Bronchial epithelial cell (primary cell): ENCODE measurements at regions not wholly inside any gene's neighbourhood (a gene's known extent, or its start where the extent isn't known, plus 50 kb on each side); places are given as distances from the start of the nearest gene placed in this dataset.
A peak's percentile ranks its signal among the peaks of the same experiment; 100 is the strongest.

ENCODE experiments used
- DNase-seq: peaks from one replicate; pipeline ENCODE4 v3.0.0-alpha.2; 2010; ENCODE audit warnings: low read depth
- FAIRE-seq: peaks from 2 replicates; lab custom pipeline; 2011; peaks lifted over from hg19 to GRCh38; lab: Jason Lieb, UNC
- H3K27me3 ChIP-seq: 2 replicates; pipeline ENCODE4 v1.5.1; 2011; ENCODE audit warnings: low read length; ENCODE audit not compliant: control insufficient read depth, insufficient read depth
- H3K36me3 ChIP-seq: 2 replicates; pipeline ENCODE4 v1.5.1; 2011; ENCODE audit warnings: low read length; ENCODE audit not compliant: control insufficient read depth, insufficient read depth
- H3K4me3 ChIP-seq: 2 replicates; pipeline ENCODE4 v1.5.1; 2011; ENCODE audit warnings: mild to moderate bottlenecking, low read depth, low read length, control low read depth
- TF ChIP-seq, protein P1 (sequence below): IDR thresholded peaks from 2 replicates; pipeline ENCODE4 v1.5.1; 2011; ENCODE audit warnings: mild to moderate bottlenecking, moderate library complexity, low read length, control low read depth, inconsistent platforms; ENCODE audit not compliant: insufficient read depth, severe bottlenecking

DNA sequence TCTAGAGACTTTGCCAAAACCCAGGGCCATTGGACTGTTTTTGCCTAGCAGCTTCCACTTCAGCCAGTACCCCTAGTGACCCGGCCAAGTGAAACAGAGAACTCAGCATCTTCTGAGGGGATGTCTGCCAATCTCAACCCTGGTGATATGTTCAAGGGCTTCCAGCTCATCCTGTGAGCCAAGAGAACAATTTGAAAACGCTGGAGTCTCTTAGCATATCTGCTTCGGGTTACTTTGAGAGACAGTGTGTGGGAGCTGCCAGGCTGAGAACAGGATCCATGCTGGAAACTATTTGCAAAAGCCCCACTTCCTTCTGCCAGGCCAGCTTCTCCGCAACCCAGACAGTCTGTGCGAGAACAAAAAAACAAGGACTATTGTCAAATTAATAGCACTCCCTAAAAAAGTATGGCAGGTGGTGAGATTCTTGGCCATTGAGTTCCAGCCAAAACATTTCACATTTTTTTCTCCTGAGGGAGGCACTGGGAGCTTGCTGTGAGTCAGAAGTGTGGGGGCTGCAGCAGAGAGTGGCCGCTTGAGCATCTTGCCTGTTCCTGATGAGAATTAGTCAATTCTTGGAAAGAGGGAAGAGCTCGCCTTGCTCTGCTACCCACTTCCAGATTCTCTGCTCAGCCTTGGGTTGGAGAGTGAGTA, 395.6 kb upstream of the TRIB2 start:
- Histone ChIP-seq H3K4me3 (no peak overlapping the region), H3K36me3 (no peaks in the 10 kb centered on the region), H3K27me3 (no peaks in the 10 kb centered on the region)
- no peak for FAIRE-seq
- DNase-seq, result peak; percentile 83
- TF ChIP-seq, protein P1, sequence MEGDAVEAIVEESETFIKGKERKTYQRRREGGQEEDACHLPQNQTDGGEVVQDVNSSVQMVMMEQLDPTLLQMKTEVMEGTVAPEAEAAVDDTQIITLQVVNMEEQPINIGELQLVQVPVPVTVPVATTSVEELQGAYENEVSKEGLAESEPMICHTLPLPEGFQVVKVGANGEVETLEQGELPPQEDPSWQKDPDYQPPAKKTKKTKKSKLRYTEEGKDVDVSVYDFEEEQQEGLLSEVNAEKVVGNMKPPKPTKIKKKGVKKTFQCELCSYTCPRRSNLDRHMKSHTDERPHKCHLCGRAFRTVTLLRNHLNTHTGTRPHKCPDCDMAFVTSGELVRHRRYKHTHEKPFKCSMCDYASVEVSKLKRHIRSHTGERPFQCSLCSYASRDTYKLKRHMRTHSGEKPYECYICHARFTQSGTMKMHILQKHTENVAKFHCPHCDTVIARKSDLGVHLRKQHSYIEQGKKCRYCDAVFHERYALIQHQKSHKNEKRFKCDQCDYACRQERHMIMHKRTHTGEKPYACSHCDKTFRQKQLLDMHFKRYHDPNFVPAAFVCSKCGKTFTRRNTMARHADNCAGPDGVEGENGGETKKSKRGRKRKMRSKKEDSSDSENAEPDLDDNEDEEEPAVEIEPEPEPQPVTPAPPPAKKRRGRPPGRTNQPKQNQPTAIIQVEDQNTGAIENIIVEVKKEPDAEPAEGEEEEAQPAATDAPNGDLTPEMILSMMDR, result no peak

DNA sequence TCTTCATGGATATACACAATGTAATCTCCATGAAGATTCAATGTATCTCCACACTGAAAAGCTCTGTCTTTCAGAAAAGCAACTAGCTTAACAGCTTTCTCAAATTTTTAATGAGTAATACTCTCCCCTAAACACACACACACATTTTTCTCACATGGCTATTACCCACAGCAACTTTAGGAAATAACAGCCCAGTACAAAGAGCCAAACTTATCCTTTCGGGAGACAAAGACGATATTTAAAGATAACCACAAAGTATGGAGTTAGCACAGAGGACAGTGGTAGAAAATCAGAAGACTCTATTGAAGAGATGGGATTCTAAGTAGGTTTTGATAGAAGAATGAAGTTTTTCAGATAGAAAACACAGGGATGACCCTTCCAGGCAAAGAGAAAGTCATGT, 394.9 kb upstream of the TRIB2 start:
- H3K36me3 ChIP-seq, result no peaks in the 10 kb centered on the region
- FAIRE-seq, result no peak
- DNase-seq, result no peak
- H3K4me3 ChIP-seq, result no peak overlapping the region
- H3K27me3 ChIP-seq, result no peaks in the 10 kb centered on the region
- TF ChIP-seq, protein P1, result no peak

DNA sequence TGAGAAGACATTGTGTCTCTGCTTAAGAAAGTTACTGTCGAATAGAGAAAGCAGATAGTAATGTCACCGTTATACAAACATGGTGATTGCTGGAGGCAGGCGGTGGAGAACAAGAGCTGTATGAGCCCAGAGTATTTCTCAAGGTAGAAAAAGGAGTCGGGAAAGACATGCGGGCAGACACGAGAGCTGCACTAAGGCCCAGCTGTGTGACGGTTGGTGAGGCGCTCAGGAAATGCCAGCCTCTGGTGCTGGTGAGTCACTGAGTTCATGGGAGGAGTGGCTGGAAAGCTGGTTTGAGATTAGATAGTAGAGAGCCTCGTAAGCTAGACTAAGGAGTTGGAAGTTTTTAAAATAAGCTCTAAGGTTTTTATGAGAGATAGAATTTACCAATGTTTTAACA, 390.9 kb upstream of the TRIB2 start:
- H3K36me3 ChIP-seq, result no peaks in the 10 kb centered on the region
- TF ChIP-seq, protein P1, result no peak
- no peak for FAIRE-seq
- peak; percentile 68 for DNase-seq
- no peak overlapping the region for H3K4me3 ChIP-seq
- no peaks in the 10 kb centered on the region for H3K27me3 ChIP-seq

DNA sequence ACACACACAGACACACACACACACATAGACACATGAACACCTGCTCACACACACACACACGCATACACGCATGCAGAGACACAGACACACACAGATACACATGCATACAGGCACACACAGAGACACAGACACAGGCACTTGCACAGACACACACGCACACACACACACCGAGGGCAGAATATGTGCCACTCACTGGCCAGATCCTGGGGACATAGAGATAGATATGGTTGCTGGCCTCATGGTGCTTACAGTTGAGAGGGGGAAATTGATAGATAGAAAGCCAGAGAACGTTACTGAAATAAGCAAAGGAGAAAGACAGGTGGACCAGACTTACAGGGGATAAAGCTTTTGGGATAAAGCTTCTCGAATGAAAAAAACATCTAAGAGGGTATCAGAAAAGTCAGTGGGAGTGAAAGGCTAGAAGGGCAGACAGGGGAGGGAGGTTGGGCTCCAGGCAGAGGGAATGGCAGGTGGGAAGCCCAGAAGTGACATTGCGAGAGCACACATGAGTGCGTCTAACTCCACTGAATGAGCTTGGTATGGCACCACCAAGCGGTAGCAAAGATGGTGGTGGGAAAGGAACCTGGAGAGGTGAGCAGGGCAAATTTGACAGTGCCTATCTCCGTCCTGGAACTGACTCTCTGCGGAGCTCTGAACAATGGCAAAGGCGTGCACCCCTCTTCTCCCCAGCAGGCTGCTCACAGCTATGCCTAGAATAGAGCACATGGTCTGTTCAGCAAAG, 390.1 kb upstream of the TRIB2 start:
- FAIRE-seq (no peak), DNase-seq (no peak)
- TF ChIP-seq, protein P1, result peak; percentile 43
- Histone ChIP-seq H3K27me3 (no peaks in the 10 kb centered on the region), H3K4me3 (no peak overlapping the region), H3K36me3 (no peaks in the 10 kb centered on the region)

DNA sequence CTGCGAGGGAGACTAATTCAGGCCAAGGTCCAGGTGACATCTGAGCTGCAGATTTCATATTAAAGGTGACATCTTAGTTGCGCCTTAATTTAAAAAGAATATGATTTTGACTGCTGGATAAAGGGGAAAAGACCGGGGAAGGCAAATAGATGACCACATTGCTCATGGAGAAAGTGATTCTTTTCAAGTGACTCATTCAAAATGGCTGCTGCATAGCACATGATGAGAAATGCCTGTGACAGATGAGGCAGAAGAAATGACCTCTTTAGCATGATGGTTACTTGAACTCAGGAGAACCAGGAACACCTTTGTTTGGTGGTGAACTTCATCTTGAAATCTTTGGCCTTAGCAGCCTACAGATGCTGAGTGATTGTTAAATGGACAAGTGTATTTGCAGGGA, 385.8 kb upstream of the TRIB2 start:
- DNase-seq, result peak; percentile 71
- Histone ChIP-seq H3K27me3 (no peaks in the 10 kb centered on the region), H3K4me3 (no peak overlapping the region), H3K36me3 (no peaks in the 10 kb centered on the region)
- FAIRE-seq, result no peak
- TF ChIP-seq, protein P1, result no peak
